NCI-H1048 (cell line): ENCODE measurements at regions not wholly inside any gene's neighbourhood (a gene's known extent, or its start where the extent isn't known, plus 50 kb on each side); places are given as distances from the start of the nearest gene placed in this dataset.

Experiments
- DNase-seq: peaks from one replicate; lab custom pipeline; 2025; lab: John Stamatoyannopoulos, UW

GRCh38 chr4:137676357-137676998 lies 144.2 kb upstream of the PCDH18 start:
- no peak for DNase-seq

- no peak for DNase-seq
These were observed 141.8 kb upstream of the PCDH18 start for GRCh38 chr4:137674066-137674465.

- DNase-seq: no peak
These were observed 136.7 kb upstream of the PCDH18 start for GRCh38 chr4:137668885-137669545.

GRCh38 chr4:137664416-137664815 lies 132.1 kb upstream of the PCDH18 start:
- no peak for DNase-seq

GRCh38 chr4:137664046-137664387 lies 131.7 kb upstream of the PCDH18 start:
- DNase-seq: no peak

- DNase-seq: no peak
These were observed 131.2 kb upstream of the PCDH18 start for GRCh38 chr4:137663251-137664045.

- no peak for DNase-seq
These were observed 129.4 kb upstream of the PCDH18 start for GRCh38 chr4:137661693-137662092.

GRCh38 chr4:137660211-137660610 lies 127.9 kb upstream of the PCDH18 start:
- DNase-seq: no peak

GRCh38 chr4:137659431-137659830 lies 127.1 kb upstream of the PCDH18 start:
- no peak for DNase-seq

- no peak for DNase-seq
These were observed 124.4 kb upstream of the PCDH18 start for GRCh38 chr4:137656661-137657060.

- DNase-seq: no peak
These were observed 123.0 kb upstream of the PCDH18 start for GRCh38 chr4:137655302-137655701.

- no peak for DNase-seq
These were observed 118.8 kb upstream of the PCDH18 start for GRCh38 chr4:137651128-137651527.

- no peak for DNase-seq
These were observed 117.6 kb upstream of the PCDH18 start for GRCh38 chr4:137649711-137650450.

- no peak for DNase-seq
These were observed 116.2 kb upstream of the PCDH18 start for GRCh38 chr4:137648531-137648930.

- DNase-seq: no peak
These were observed 115.1 kb upstream of the PCDH18 start for GRCh38 chr4:137647375-137647774.

- DNase-seq: no peak
These were observed 111.9 kb upstream of the PCDH18 start for GRCh38 chr4:137644201-137644600.

- no peak for DNase-seq
These were observed 109.2 kb upstream of the PCDH18 start for GRCh38 chr4:137641544-137641943.

- DNase-seq: no peak
These were observed 108.5 kb upstream of the PCDH18 start for GRCh38 chr4:137640838-137641158.

GRCh38 chr4:137640156-137640837 lies 108.0 kb upstream of the PCDH18 start:
- no peak for DNase-seq

GRCh38 chr4:137638934-137639333 lies 106.6 kb upstream of the PCDH18 start:
- no peak for DNase-seq

GRCh38 chr4:137635601-137636000 lies 103.3 kb upstream of the PCDH18 start:
- DNase-seq: no peak

- no peak for DNase-seq
These were observed 102.8 kb upstream of the PCDH18 start for GRCh38 chr4:137635108-137635507.
